ENCODE measurements at regions not wholly inside any gene's neighbourhood (a gene's known extent, or its start where the extent isn't known, plus 50 kb on each side); places are given as distances from the start of the nearest gene placed in this dataset.

DNA sequence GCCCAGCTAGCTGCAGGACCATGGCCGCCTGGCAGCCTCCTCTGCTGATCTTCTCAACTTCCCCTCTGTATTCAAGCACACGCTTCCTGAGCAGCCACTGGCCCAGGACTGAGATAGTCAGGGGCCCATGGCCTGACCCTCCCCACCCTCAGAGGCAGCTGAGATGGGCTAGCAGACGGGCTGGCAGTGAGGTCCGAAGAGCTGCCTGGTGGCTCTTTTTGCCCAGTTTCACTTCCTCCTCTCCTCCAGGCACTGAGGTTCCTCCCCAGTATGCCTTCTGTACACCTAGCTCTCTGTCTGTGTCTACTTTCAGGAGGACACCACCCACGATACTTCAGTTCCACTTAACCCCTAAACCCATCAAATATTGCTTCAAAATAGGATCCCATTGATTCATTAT is 395.6 kb downstream of the TNS3 start:
- no peak for TF ChIP-seq ARNT (IDR thresholded peaks at IDR 0.05)
- no peak for TF ChIP-seq ZNF384 (IDR thresholded peaks at IDR 0.05)
- no peak for TF ChIP-seq LEF1 (IDR thresholded peaks at IDR 0.05; ENCODE audit: borderline replicate concordance)
- no peak for TF ChIP-seq L3MBTL2 (conservative IDR thresholded peaks at IDR 0.05)
- TF ChIP-seq ELF4 (IDR thresholded peaks at IDR 0.05): no peak
- no peak for TF ChIP-seq BHLHE40 (IDR thresholded peaks at IDR 0.05; ENCODE audit: borderline replicate concordance)
- no peak for TF ChIP-seq FOXM1 (IDR thresholded peaks at IDR 0.05; ENCODE audit: borderline replicate concordance)
- TF ChIP-seq NFRKB (IDR thresholded peaks at IDR 0.05): no peak
- TF ChIP-seq, protein P1, sequence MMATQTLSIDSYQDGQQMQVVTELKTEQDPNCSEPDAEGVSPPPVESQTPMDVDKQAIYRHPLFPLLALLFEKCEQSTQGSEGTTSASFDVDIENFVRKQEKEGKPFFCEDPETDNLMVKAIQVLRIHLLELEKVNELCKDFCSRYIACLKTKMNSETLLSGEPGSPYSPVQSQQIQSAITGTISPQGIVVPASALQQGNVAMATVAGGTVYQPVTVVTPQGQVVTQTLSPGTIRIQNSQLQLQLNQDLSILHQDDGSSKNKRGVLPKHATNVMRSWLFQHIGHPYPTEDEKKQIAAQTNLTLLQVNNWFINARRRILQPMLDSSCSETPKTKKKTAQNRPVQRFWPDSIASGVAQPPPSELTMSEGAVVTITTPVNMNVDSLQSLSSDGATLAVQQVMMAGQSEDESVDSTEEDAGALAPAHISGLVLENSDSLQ (IDR thresholded peaks at IDR 0.05): no peak
- CTCF ChIA-PET: no interaction called here
- no peak for DNase-seq (ENCODE audit: extremely low spot score)
- POLR2A ChIA-PET: no interaction called here

DNA sequence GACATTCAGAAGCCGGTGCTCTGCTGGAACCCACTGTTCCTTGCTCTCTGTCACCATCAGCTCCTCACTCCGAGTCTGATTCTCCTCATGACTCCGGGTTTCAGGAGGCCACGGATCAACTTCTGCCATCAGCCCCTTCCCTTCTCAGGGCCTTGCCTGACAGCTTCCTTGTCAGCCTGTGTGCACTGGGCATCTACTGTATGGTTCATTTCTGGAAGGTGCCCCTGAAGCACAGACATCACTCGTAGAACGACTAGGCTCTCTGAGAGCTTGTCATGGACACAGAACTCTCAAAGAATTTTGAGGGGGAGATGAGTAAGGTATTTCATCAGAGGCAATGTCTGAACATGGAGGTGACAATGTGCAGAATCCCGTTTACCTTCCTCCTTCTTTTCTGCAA is 396.1 kb downstream of the TNS3 start:
- DNase-seq (ENCODE audit: extremely low spot score): no peak
- TF ChIP-seq FOXM1 (IDR thresholded peaks at IDR 0.05; ENCODE audit: borderline replicate concordance) (no peak), TARDBP (IDR thresholded peaks at IDR 0.05) (no peak), ARNT (IDR thresholded peaks at IDR 0.05) (no peak), SUZ12 (IDR thresholded peaks at IDR 0.05) (no peak)
- CTCF ChIA-PET: no interaction called here
- POLR2A ChIA-PET: no interaction called here

DNA sequence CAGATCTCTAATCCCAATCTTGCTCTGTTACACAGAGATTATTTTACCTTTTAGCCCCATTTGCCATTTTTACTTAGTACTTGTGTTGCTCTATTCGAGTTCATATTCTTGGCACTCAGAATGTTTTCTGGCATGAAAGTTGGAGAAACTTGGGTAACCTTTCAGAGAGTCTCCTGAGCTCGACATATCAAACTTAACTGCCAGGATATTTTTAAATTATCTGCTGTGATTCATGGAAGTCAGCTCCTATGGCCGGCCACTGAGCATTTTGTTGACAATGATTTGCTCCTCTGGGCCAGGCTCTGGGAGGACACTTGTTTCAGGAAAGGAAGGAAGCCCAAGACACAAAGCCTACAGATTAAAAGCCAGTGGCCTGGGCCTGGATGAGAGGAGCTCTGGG is 396.7 kb downstream of the TNS3 start:
- POLR2A ChIA-PET: no interaction called here
- TF ChIP-seq FOXK2 (IDR thresholded peaks at IDR 0.05): no peak
- no peak for TF ChIP-seq SP1 (IDR thresholded peaks at IDR 0.05)
- TF ChIP-seq ARNT (IDR thresholded peaks at IDR 0.05): no peak
- no peak for TF ChIP-seq FOXM1 (IDR thresholded peaks at IDR 0.05; ENCODE audit: borderline replicate concordance)
- no peak for TF ChIP-seq ELF4 (IDR thresholded peaks at IDR 0.05)
- TF ChIP-seq NFRKB (IDR thresholded peaks at IDR 0.05): no peak
- TF ChIP-seq SUZ12 (IDR thresholded peaks at IDR 0.05): no peak
- TF ChIP-seq, protein P1 (IDR thresholded peaks at IDR 0.05): no peak
- no peak for TF ChIP-seq L3MBTL2 (conservative IDR thresholded peaks at IDR 0.05)
- TF ChIP-seq LEF1 (IDR thresholded peaks at IDR 0.05; ENCODE audit: borderline replicate concordance): no peak
- TF ChIP-seq FOXA1 (IDR thresholded peaks at IDR 0.05): no peak
- TF ChIP-seq HDGF (IDR thresholded peaks at IDR 0.05; ENCODE audit: borderline replicate concordance): no peak
- no peak for TF ChIP-seq ZNF384 (IDR thresholded peaks at IDR 0.05)
- TF ChIP-seq BHLHE40 (IDR thresholded peaks at IDR 0.05; ENCODE audit: borderline replicate concordance): no peak
- TF ChIP-seq CTBP1 (IDR thresholded peaks at IDR 0.05; ENCODE audit: borderline replicate concordance): no peak
- TF ChIP-seq TARDBP (IDR thresholded peaks at IDR 0.05): no peak
- no peak for DNase-seq (ENCODE audit: extremely low spot score)
- CTCF ChIA-PET: no interaction called here

DNA sequence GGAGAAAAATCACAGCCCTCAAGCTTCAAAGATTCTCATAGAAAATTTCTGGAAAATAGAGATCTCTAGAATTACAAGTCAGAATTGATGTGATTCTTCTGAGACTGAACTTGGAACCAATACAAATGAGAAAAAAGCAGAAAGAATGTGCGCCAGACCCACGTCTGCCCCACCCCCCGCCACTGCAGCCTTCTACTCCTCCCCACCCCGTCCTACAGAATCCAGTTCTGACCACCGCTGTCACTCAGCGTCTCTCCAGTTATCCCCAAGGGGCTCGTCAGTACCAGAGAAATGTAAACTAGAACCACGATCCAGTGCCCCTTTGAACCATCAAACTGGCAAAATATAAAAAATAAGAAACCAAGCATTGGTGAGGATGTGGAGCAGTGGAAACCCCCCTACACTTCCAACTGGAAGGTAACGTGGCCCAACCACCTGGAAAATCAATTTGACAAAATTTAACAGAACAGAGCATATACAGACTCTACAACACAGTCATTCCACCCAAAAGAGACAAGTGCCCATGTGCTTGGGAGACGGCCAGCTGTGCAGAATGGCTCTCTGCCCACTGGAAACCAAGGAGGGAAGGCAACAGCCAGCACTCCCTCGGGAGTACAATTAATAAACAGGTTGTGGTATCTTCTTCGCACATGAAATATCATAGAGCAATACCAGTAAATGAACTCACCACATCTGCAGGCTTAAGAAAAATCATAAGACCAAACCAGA is 397.9 kb downstream of the TNS3 start:
- no peak for TF ChIP-seq ZNF384 (IDR thresholded peaks at IDR 0.05)
- TF ChIP-seq L3MBTL2 (conservative IDR thresholded peaks at IDR 0.05): no peak
- no peak for TF ChIP-seq CTBP1 (IDR thresholded peaks at IDR 0.05; ENCODE audit: borderline replicate concordance)
- TF ChIP-seq BHLHE40 (IDR thresholded peaks at IDR 0.05; ENCODE audit: borderline replicate concordance): no peak
- no peak for TF ChIP-seq FOXK2 (IDR thresholded peaks at IDR 0.05)
- TF ChIP-seq FOXM1 (IDR thresholded peaks at IDR 0.05; ENCODE audit: borderline replicate concordance): no peak
- no peak for TF ChIP-seq SUZ12 (IDR thresholded peaks at IDR 0.05)
- no peak for TF ChIP-seq ARNT (IDR thresholded peaks at IDR 0.05)
- TF ChIP-seq ELF4 (IDR thresholded peaks at IDR 0.05): no peak
- TF ChIP-seq, protein P1 (IDR thresholded peaks at IDR 0.05): no peak
- no peak for TF ChIP-seq NFRKB (IDR thresholded peaks at IDR 0.05)
- no peak for TF ChIP-seq HDGF (IDR thresholded peaks at IDR 0.05; ENCODE audit: borderline replicate concordance)
- TF ChIP-seq LEF1 (IDR thresholded peaks at IDR 0.05; ENCODE audit: borderline replicate concordance): no peak
- TF ChIP-seq TARDBP (IDR thresholded peaks at IDR 0.05): no peak
- no peak for TF ChIP-seq FOXA1 (IDR thresholded peaks at IDR 0.05)
- TF ChIP-seq SP1 (IDR thresholded peaks at IDR 0.05): no peak
- CTCF ChIA-PET: no interaction called here
- POLR2A ChIA-PET: no interaction called here
- DNase-seq (ENCODE audit: extremely low spot score): no peak

DNA sequence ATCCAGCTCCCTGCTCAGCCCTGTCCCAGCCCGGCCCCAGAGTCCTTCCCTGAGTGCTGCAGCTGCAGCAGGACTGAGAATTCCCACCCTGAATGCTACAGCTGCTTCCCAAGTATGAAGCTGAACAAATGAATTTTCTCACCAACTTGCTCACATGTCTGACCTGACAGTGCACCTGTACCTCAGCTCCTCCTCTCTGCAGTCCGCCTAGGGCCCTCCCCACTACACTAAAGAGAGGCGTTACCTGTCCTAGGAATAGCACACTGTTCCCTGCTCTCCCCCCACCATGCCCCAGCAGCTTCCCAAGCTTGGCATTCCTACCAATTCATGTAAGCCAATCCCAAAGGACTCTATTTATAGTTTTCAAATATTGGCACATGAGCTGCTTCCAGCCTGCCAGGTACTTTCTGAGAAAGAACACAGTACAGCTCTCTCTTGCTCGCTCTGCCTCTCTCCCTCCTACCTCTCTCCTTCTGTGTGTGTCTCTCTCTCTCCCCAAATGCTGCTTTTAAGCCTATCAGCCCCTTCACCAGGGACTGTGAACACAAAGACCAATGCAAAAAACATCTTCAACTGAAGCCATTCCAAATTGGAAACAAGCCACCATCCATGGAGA is 400.1 kb downstream of the TNS3 start:
- POLR2A ChIA-PET: no interaction called here
- CTCF ChIA-PET: no interaction called here
- no peak for TF ChIP-seq NFRKB (IDR thresholded peaks at IDR 0.05)
- no peak for TF ChIP-seq SP1 (IDR thresholded peaks at IDR 0.05)
- no peak for TF ChIP-seq L3MBTL2 (conservative IDR thresholded peaks at IDR 0.05)
- TF ChIP-seq ELF4 (IDR thresholded peaks at IDR 0.05): no peak
- TF ChIP-seq LEF1 (IDR thresholded peaks at IDR 0.05; ENCODE audit: borderline replicate concordance): no peak
- TF ChIP-seq FOXK2 (IDR thresholded peaks at IDR 0.05): no peak
- TF ChIP-seq FOXM1 (IDR thresholded peaks at IDR 0.05; ENCODE audit: borderline replicate concordance): no peak
- TF ChIP-seq TARDBP (IDR thresholded peaks at IDR 0.05): no peak
- TF ChIP-seq SUZ12 (IDR thresholded peaks at IDR 0.05): no peak
- TF ChIP-seq ARNT (IDR thresholded peaks at IDR 0.05): no peak
- TF ChIP-seq BHLHE40 (IDR thresholded peaks at IDR 0.05; ENCODE audit: borderline replicate concordance): no peak
- no peak for TF ChIP-seq HDGF (IDR thresholded peaks at IDR 0.05; ENCODE audit: borderline replicate concordance)
- no peak for TF ChIP-seq FOXA1 (IDR thresholded peaks at IDR 0.05)
- no peak for TF ChIP-seq ZNF384 (IDR thresholded peaks at IDR 0.05)
- no peak for DNase-seq (ENCODE audit: extremely low spot score)

DNA sequence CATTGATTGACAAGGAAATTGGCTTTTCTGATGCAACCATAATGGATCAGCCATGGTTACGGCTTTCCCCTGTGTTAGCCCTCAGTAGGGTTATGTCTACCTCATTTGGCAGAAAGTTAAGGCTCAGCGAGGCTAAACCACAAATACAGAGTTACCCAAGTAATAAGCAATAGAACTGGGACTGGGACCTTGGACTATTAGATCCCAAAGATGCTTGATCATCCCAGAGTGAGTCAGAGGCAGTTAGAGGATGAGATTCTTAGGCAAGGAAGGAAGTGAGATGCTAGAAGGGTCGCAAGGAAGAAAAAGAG is 401.4 kb downstream of the TNS3 start:
- ChIA-PET CTCF (interaction anchor here (0.5 to 1.5 kb wide), 2 partner anchors 74 to 1263 kb away, joined by 3 read pairs; no protein-coding TSS in a partner anchor), POLR2A (no interaction called here)
- TF ChIP-seq L3MBTL2 (conservative IDR thresholded peaks at IDR 0.05) (no peak), TARDBP (IDR thresholded peaks at IDR 0.05) (no peak), ZNF384 (IDR thresholded peaks at IDR 0.05) (no peak), HDGF (IDR thresholded peaks at IDR 0.05; ENCODE audit: borderline replicate concordance) (no peak), BHLHE40 (IDR thresholded peaks at IDR 0.05; ENCODE audit: borderline replicate concordance) (no peak), CTBP1 (IDR thresholded peaks at IDR 0.05; ENCODE audit: borderline replicate concordance) (no peak), FOXK2 (IDR thresholded peaks at IDR 0.05) (no peak), FOXA1 (IDR thresholded peaks at IDR 0.05) (no peak), LEF1 (IDR thresholded peaks at IDR 0.05; ENCODE audit: borderline replicate concordance) (no peak), ARNT (IDR thresholded peaks at IDR 0.05) (no peak), NFRKB (IDR thresholded peaks at IDR 0.05) (no peak), ELF4 (IDR thresholded peaks at IDR 0.05) (no peak), SUZ12 (IDR thresholded peaks at IDR 0.05) (no peak), FOXM1 (IDR thresholded peaks at IDR 0.05; ENCODE audit: borderline replicate concordance) (no peak)
- TF ChIP-seq, protein P1 (IDR thresholded peaks at IDR 0.05): no peak
- DNase-seq (ENCODE audit: extremely low spot score): no peak

Measured in HEK293T (cell line).